Renal cortex interstitium (tissue), 11 donors: ENCODE measurements at regions not wholly inside any gene's neighbourhood (a gene's known extent, or its start where the extent isn't known, plus 50 kb on each side); places are given as distances from the start of the nearest gene placed in this dataset.
"Not testable (repeated sequence)": the region's sequence is repeated elsewhere in the genome, so short reads cannot be mapped to it uniquely, and the experiment has no call there.

Source experiments
- DNase-seq, 11 donors: peaks; one replicate each; pipeline ENCODE4 v3.0.0-alpha.2; 2013; ENCODE audit warnings: low read depth in 9 of 11, low spot score in 4 of 11; ENCODE audit errors: extremely low read depth in 1 of 11

- no peak for DNase-seq
These were observed 142.0 kb upstream of the LAMA2 start for GRCh38 chr6:128740951-128741350.

GRCh38 chr6:128739112-128739511 is 143.8 kb upstream of the LAMA2 start:
- no peak for DNase-seq

DNA sequence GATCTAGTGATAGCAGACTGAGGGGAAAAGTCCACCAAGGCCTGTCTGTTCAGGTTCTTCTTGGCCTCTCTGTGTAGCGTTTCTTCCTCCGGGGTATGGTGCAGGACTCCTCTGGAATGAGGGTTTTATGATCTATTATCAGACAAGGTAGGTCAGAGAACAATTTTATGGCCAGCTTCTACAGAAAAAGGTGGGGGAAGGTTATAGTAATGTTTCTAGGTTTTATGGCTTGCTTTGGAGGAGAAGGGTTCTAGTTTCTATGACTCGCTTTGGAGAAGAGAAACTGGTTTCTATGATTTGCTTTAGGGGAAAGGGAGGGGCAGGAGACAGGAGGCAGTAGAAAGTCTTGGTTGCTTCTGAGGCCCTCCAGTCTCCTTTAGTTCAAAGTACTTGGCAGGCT is 144.8 kb upstream of the LAMA2 start:
- DNase-seq: no peak

DNA sequence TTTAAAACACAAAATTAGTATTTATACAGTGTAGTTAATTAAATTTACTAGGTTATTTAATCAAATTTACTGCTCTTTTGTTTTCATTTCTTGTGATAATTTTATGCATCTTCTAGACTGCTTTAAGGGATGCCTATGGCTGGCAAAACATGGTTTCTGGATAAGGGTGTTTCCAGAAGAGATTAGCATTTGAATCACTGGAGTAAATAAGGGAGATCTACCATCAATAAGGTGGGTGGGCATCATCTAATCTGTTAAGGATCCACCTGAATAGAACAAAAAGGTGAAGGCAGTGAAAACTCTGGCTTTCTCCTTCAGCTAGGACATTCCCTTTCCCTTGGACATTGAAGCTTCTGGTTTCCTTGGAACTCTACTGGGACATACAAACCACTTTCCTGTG is 146.2 kb upstream of the LAMA2 start:
- no peak for DNase-seq

DNA sequence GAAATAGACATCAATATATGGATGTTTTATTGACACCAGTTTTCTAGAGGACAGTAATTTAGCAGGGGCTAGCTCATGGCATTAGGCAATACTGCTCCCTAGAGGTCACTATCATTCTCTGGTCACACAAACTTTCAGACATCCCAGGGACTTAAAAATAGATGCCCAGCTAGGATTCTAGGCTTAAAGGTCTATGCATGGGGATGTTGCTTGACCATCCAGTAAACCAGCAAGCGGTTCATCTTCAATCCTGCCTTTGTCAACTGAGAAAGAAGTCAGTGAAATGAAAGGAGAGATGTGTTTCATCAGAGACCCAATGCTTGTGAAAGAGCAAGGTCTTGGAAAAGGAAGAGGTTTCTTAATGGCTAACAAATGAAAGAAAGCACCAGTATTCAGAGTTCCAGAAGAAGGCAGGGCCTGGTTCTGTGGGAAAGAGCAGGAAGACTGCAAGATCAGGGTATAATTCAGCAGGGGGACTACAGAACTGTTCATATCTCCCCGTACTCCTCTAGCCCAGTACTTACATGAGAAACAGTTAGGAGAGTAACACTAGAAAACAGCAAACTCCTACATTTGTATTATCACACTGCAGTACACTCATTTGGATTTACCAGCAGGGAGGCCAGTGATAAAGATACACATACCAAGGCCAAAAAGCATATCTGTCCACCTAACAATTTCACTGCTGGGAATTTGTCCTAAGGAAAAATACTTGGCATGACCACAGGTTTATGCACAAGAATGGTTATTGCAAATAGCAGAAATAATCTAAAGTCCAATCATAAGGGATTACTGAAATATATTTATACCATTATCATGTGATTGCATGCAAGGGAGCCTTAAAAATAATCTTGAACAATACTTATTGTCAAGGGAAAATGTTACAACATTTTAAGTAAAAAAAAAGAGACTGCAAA is 151.4 kb upstream of the LAMA2 start:
- peak in 4 of 11 donors; percentile 3 to 14 (median 12) for DNase-seq

DNA sequence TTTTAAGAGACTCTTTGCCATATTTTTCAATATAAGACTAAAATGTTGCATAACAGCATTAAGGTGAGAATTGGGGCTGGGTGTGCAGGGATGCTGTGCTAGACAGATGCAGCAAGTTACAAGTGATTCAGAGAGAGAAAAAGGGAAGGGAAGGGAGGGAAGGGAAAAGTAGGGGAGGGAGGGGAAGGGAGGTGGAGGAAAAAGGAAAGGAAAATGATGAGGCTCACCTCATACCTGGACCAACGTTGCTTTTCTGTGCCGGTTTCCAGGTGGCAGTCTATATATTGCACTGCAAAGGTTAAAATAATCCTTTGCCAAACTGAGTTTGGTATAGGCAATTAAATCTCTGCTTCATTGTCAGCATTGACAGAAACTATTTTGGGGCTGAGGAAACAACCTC is 155.4 kb upstream of the LAMA2 start:
- DNase-seq: no peak

DNA sequence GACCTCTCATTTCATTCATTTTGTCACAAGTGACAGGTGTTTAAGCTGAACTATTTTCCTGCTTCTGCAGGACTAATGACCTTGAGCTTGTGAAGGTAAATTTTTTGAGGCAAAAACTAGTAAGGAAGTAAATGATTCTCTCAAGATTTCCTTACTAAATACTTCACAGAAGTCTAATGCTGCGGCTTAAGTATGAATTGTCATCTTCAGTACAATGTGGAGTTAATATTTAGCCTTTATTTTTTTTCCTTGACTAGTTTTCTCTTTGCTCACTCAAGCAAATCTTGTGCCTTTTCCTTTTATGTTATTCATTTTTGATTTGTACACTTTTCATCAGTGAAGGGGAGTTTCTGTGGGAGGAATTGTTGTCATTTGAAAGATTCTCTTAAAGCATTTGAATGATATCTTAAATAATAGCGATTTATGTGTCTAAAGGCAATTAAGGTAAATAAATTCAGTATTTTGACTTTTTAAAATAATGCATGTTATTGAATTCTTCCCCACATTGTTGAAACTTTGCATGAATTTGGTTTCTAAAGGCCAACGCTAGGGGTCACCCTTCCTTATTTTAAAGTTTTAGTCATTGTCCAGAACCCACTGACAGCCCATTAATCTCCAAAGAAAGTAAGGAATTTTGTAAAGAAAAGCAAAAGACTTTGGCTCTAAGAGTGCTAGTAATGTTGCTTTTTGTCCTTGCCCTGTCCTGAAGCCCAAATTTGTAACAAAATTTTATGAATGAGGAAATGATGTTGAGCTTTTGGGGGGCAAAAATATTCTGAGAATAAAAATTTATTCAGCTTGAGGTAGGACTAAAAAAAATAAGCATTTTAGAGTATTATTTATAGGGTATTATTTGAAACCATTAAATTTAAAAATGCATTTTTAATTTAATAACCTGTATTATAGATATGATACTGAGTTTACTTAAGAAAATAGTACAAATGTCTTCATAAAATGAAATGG is 157.4 kb upstream of the LAMA2 start:
- DNase-seq: peak in 10 of 11 donors; percentile 15 to 59 (median 36)

DNA sequence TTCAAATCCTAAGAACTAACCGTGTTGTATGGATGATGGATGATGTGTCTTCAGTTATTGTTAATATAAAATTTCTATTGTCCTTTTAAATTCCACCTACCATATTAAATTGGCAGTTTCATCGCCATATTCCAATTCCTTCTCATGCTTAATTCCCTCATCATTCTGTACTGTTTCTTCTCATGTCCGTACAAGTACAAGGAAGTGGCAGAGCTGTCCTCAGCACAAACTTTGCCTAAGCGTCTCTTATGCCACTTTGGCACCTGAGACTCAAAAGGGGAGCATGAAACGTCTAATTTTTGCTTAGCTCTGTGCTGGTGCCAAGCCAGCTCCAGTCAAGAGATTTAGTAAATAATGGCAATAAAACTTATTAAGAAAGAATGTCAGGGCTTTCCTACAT is 158.2 kb upstream of the LAMA2 start:
- DNase-seq: no peak

- DNase-seq: no peak
These were observed 159.3 kb upstream of the LAMA2 start for GRCh38 chr6:128723667-128724066.

- no peak for DNase-seq
These were observed 162.0 kb upstream of the LAMA2 start for GRCh38 chr6:128720891-128721290.

DNA sequence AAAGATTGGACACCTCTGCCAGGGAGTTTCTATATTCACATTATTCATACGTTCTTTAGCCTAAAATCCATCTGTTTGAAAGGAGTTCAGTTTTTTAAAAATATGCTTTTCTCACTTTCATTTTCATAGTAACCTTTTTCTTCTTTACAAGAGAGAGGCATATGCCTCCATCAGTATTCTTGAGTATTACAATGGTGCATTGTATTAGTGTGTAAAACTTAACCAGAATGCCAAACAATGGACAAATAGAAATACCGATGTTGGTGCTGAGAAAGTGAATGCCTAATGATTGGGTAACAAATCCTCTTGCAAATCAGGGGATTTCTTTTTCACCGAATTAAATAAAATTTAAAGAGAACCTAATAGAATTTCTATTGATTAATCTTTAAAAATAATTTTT is 163.2 kb upstream of the LAMA2 start:
- DNase-seq: no peak

GRCh38 chr6:128713461-128713860 is 169.5 kb upstream of the LAMA2 start:
- DNase-seq: no peak

GRCh38 chr6:128712898-128713297 is 170.0 kb upstream of the LAMA2 start:
- DNase-seq: peak in 1 of 11 donors; percentile 8

GRCh38 chr6:128711149-128711548 is 171.8 kb upstream of the LAMA2 start:
- no peak for DNase-seq

- no peak for DNase-seq
These were observed 172.6 kb upstream of the LAMA2 start for GRCh38 chr6:128710315-128710714.

DNA sequence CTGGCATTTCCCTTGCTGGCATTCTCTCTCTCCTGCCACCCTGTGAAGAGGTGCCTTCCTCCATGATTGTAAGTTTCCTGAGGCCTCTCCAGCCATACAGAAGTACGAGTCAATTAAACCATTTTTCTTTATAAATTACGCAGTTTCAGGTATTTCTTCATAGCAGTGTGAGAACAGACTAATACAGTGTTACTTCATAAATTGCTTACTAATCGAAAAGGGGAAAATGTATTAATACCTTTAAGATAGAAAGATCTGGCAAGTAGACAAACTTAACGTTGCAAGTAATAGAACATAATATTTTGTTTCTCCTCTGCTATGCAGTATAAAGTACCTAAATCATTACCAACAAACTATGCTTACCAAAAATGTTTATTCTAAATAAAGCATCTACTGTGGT is 178.3 kb upstream of the LAMA2 start:
- no peak for DNase-seq

DNA sequence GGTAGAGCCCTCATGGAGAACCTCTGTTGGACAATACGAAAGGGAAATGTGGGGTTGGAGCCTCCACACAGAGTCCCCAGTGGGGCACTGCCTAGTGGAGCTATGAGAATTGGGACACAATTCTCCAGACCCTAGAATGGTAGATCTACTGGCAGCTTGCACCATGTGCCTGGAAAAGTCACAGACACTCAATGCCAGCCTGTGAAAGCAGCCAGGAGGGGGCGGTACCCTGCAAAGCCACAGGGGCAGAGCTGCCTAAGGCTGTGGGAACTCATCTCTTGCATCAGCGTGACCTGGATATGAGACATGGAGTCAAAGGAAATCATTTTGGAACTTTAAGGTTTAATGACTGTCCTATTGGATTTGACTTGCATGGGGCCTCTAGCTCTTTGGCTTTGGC is 179.1 kb upstream of the LAMA2 start:
- DNase-seq: not testable (repeated sequence)

GRCh38 chr6:128696691-128697689 is 176.6 kb upstream of the PTPRK start:
- DNase-seq: no peak
